HL-60 (cell line): ENCODE measurements at regions not wholly inside any gene's neighbourhood (a gene's known extent, or its start where the extent isn't known, plus 50 kb on each side); places are given as distances from the start of the nearest gene placed in this dataset.

ENCODE experiments used
- DNase-seq, 2 experiments: peaks; one replicate each; pipeline ENCODE4 v3.0.0-alpha.2; 2010 to 2020; ENCODE audit warnings: low read depth in 1 of 2, low spot score in 1 of 2
- H3K27ac ChIP-seq: fragments of 250-450 bp; sonication (Bioruptor Pico); replicated peaks from 2 replicates; pipeline ENCODE4 v1.5.1; 2020; ENCODE audit warnings: mild to moderate bottlenecking, moderate library complexity
- H3K27me3 ChIP-seq: fragments of 250-450 bp; sonication (Bioruptor Pico); 2 replicates; pipeline ENCODE4 v1.5.1; 2021; ENCODE audit warnings: mild to moderate bottlenecking, moderate library complexity; ENCODE audit not compliant: insufficient read depth, poor library complexity, severe bottlenecking
- H3K4me3 ChIP-seq: replicated peaks from 2 replicates; pipeline ENCODE4 v1.5.1; 2011; ENCODE audit warnings: mild to moderate bottlenecking, control low read depth, low read length; ENCODE audit not compliant: insufficient read depth
- GABPA ChIP-seq: IDR thresholded peaks from 2 replicates; pipeline ENCODE4 v1.6.1; 2012; ENCODE audit warnings: low read depth
- POLR2AphosphoS5 ChIP-seq: IDR thresholded peaks from 2 replicates; pipeline ENCODE4 v1.6.1; 2012; ENCODE audit warnings: low read depth
- SPI1 ChIP-seq: IDR thresholded peaks from 2 replicates; pipeline ENCODE4 v1.6.1; 2012; ENCODE audit warnings: low read depth, mild to moderate bottlenecking, borderline replicate concordance
- TF ChIP-seq, protein P1 (sequence below): IDR thresholded peaks from 2 replicates; pipeline ENCODE4 v1.6.1; 2012; ENCODE audit warnings: low read depth; ENCODE audit not compliant: insufficient replicate concordance
- TF ChIP-seq, protein P2 (sequence below): IDR thresholded peaks from one replicate; pipeline ENCODE4 v1.5.1; 2011; ENCODE audit warnings: low read length, control low read depth, inconsistent platforms; ENCODE audit not compliant: insufficient read depth

DNA sequence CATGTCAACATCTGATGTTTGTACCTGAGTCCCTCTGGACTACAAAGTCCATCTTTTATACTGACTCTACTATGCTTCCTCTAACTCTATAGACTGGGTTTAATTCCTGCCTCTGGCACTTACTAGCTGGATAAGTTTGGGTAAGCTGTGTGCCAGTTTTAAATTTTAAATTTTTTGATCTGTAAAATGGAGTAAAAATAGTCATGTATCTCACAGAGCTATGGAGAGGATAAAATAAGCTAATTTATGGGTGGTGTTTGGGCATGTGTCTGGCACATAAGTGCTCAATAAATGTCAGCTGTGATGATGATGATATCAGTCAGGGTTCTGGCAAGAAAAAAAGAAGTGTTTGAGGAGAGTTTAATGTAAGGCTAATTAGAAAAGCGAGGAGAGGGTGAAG is 139.2 kb upstream of the C1orf21 start:
- peaks cover 2% of the 10 kb centered on the region for H3K27me3 ChIP-seq
- DNase-seq, result no peak
- no peak overlapping the region for H3K4me3 ChIP-seq
- no peak for TF ChIP-seq SPI1
- no peak overlapping the region for H3K27ac ChIP-seq

DNA sequence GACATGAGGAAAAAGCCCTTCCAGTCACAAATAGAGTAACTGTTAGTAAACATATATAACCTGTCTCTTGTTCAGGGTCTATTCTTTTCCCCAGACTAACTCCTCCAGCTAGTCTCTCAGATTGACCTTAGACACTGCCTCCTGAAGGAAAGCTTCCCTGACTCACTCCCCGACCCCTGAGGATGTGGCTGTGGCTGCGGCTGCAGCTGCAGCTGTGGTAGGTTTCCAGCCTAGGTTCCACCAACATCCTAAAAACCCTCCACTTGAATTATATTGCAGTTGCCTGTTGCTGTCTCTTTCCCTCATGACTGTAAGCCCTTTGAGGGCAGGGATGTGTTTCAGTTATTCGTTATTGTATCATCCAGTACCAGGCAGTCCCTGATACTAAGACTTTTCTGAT is 132.9 kb upstream of the C1orf21 start:
- Histone ChIP-seq H3K27ac (no peak overlapping the region), H3K27me3 (no peaks in the 10 kb centered on the region), H3K4me3 (no peak overlapping the region)
- TF ChIP-seq, protein P1, sequence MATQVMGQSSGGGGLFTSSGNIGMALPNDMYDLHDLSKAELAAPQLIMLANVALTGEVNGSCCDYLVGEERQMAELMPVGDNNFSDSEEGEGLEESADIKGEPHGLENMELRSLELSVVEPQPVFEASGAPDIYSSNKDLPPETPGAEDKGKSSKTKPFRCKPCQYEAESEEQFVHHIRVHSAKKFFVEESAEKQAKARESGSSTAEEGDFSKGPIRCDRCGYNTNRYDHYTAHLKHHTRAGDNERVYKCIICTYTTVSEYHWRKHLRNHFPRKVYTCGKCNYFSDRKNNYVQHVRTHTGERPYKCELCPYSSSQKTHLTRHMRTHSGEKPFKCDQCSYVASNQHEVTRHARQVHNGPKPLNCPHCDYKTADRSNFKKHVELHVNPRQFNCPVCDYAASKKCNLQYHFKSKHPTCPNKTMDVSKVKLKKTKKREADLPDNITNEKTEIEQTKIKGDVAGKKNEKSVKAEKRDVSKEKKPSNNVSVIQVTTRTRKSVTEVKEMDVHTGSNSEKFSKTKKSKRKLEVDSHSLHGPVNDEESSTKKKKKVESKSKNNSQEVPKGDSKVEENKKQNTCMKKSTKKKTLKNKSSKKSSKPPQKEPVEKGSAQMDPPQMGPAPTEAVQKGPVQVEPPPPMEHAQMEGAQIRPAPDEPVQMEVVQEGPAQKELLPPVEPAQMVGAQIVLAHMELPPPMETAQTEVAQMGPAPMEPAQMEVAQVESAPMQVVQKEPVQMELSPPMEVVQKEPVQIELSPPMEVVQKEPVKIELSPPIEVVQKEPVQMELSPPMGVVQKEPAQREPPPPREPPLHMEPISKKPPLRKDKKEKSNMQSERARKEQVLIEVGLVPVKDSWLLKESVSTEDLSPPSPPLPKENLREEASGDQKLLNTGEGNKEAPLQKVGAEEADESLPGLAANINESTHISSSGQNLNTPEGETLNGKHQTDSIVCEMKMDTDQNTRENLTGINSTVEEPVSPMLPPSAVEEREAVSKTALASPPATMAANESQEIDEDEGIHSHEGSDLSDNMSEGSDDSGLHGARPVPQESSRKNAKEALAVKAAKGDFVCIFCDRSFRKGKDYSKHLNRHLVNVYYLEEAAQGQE, result no peak
- TF ChIP-seq GABPA (no peak), POLR2AphosphoS5 (no peak), SPI1 (no peak)
- TF ChIP-seq, protein P2, sequence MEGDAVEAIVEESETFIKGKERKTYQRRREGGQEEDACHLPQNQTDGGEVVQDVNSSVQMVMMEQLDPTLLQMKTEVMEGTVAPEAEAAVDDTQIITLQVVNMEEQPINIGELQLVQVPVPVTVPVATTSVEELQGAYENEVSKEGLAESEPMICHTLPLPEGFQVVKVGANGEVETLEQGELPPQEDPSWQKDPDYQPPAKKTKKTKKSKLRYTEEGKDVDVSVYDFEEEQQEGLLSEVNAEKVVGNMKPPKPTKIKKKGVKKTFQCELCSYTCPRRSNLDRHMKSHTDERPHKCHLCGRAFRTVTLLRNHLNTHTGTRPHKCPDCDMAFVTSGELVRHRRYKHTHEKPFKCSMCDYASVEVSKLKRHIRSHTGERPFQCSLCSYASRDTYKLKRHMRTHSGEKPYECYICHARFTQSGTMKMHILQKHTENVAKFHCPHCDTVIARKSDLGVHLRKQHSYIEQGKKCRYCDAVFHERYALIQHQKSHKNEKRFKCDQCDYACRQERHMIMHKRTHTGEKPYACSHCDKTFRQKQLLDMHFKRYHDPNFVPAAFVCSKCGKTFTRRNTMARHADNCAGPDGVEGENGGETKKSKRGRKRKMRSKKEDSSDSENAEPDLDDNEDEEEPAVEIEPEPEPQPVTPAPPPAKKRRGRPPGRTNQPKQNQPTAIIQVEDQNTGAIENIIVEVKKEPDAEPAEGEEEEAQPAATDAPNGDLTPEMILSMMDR, result no peak
- DNase-seq, result no peak

DNA sequence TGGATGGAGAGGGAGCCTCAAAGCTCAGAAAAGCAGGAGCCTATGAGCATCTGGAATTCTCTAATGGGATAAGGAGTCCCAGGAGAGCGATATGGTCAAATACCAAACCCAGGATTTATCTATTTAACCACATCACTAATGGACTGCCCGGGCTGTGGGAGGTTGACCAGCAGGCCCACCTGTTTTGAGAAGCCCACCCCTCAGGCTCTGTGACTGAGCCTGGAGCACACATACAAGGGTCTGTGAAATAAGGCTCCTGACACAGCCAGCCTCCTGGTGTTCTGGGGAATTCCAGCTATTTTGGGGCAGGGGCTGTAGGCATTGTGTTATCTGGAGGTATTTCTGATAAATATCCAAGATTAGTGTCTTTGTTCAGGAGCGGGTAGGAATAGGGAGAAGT is 132.0 kb upstream of the C1orf21 start:
- no peak overlapping the region for H3K4me3 ChIP-seq
- H3K27me3 ChIP-seq, result no peaks in the 10 kb centered on the region
- no peak overlapping the region for H3K27ac ChIP-seq
- no peak for DNase-seq
- TF ChIP-seq, protein P1, result no peak
- TF ChIP-seq, protein P2, result no peak
- TF ChIP-seq GABPA (no peak), POLR2AphosphoS5 (no peak), SPI1 (no peak)

DNA sequence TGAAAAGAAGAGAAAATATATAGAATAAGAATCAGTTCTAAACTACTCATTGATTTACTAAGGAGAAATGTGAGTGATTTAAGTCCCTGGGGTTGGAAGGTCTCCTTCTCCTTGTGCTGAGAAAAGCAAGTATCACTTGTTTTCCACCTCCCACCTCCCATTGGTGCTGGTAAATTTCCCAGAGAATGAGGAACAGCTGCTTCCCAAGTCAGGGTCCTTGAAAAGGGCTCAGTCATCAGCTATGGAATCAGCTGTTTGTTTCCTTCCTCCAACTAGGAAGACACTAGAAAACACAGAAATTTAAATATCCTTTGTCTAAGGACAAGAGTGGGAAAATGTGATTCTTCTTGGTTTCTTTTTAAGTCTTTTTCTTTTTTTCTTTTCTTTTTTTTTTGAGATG is 131.3 kb upstream of the C1orf21 start:
- TF ChIP-seq, protein P1, result no peak
- TF ChIP-seq, protein P2, result no peak
- TF ChIP-seq POLR2AphosphoS5, result no peak

More for the DNA sequence above, 131.3 kb upstream of the C1orf21 start:
- no peak overlapping the region for H3K27ac ChIP-seq
- no peak overlapping the region for H3K4me3 ChIP-seq
- no peaks in the 10 kb centered on the region for H3K27me3 ChIP-seq
- DNase-seq, result no peak
